ENCODE measurements at regions not wholly inside any gene's neighbourhood (a gene's known extent, or its start where the extent isn't known, plus 50 kb on each side); places are given as distances from the start of the nearest gene placed in this dataset.
"Not testable (repeated sequence)": the region's sequence is repeated elsewhere in the genome, so short reads cannot be mapped to it uniquely, and the experiment has no call there.

DNA sequence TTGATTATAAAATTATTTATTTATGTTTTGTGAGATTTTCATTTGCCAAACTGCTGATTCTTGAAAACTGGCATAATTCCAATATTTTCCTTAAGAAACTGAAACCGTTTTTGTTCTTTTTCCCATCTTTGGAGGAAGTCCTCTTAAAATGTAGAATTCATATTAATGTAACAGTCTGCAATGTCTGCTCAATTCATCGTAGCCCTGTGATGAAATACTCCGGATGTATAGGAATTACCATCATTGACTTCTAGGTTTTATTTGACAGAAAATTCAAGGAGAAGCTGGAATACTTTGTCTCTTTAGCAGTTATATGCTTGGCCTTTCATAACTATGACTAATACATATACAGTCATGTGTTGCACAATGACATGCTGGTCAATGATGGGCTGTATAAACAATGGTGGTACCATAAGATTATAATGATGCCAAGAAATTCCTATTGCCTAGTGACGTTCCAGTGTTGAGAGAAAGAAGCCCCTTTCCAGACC, 185.0 kb upstream of the GPRIN3 start:
- Histone ChIP-seq H3K27me3 (no peaks in the 10 kb centered on the region), H3K36me3 (no peaks in the 10 kb centered on the region), H3K4me1 (peaks cover 0 to 4% (median 0%) of the 10 kb centered on the region in 4 donors), H3K27ac (no peak overlapping the region), H3K4me3 (no peak overlapping the region), H3K9me3 (no peaks in the 10 kb centered on the region)
- in situ Hi-C loops (cut with MboI; ENCODE audit: low pct_ligation_motif_present in 1 of 4, low pct_unique_long_range_greater_than_20kb in 1 of 4, low sequenced_read_pairs in 3 of 4) (no loop called here), intact Hi-C loops (cut with DNase I; ENCODE audit: low total_unique reads) (no loop called here)
- no peak for TF ChIP-seq POLR2A (IDR thresholded peaks at IDR 0.05)
- TF ChIP-seq, protein P1, sequence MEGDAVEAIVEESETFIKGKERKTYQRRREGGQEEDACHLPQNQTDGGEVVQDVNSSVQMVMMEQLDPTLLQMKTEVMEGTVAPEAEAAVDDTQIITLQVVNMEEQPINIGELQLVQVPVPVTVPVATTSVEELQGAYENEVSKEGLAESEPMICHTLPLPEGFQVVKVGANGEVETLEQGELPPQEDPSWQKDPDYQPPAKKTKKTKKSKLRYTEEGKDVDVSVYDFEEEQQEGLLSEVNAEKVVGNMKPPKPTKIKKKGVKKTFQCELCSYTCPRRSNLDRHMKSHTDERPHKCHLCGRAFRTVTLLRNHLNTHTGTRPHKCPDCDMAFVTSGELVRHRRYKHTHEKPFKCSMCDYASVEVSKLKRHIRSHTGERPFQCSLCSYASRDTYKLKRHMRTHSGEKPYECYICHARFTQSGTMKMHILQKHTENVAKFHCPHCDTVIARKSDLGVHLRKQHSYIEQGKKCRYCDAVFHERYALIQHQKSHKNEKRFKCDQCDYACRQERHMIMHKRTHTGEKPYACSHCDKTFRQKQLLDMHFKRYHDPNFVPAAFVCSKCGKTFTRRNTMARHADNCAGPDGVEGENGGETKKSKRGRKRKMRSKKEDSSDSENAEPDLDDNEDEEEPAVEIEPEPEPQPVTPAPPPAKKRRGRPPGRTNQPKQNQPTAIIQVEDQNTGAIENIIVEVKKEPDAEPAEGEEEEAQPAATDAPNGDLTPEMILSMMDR (IDR thresholded peaks at IDR 0.05) = no peak
- no peak for TF ChIP-seq EP300 (IDR thresholded peaks at IDR 0.05; ENCODE audit: low read depth)
- TF ChIP-seq POLR2AphosphoS5 (IDR thresholded peaks at IDR 0.05) = no peak
- DNase-seq = no peak
- WGBS, 2 donors (ENCODE audit: low coverage in 1 of 2) = 57 to 71% methylated on average over 4 of the region's 4 CpGs

DNA sequence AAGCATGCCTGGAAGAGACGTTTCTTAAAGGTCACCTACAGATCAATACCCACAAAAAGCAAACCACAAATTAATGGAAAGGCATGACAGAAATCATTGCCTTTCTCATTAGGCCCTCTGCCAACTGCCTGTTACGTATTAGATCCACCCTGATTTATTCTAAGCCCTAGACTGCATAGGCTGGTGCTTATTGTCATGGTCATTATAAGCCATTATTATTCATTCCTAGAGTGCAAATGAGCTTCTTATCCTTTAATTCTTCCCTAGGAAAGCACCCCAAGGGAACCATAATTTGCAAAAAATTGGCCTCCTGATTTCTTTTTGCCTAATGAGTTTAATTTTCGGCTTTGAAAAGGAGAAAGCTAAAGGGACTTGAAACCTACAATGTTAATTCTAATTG, 184.2 kb upstream of the GPRIN3 start:
- Histone ChIP-seq H3K9me3 (no peaks in the 10 kb centered on the region), H3K4me3 (no peak overlapping the region), H3K27me3 (no peaks in the 10 kb centered on the region), H3K27ac (no peak overlapping the region), H3K36me3 (no peaks in the 10 kb centered on the region), H3K4me1 (peaks cover 0 to 4% (median 0%) of the 10 kb centered on the region in 4 donors)
- WGBS, 2 donors (ENCODE audit: low coverage in 1 of 2) = 64 to 67% methylated on average over 3 of the region's 3 CpGs
- DNase-seq = no peak
- TF ChIP-seq EP300 (IDR thresholded peaks at IDR 0.05; ENCODE audit: low read depth) (no peak), POLR2A (IDR thresholded peaks at IDR 0.05) (no peak), POLR2AphosphoS5 (IDR thresholded peaks at IDR 0.05) (no peak)
- TF ChIP-seq, protein P1 (IDR thresholded peaks at IDR 0.05) = no peak
- in situ Hi-C loops (cut with MboI; ENCODE audit: low pct_ligation_motif_present in 1 of 4, low pct_unique_long_range_greater_than_20kb in 1 of 4, low sequenced_read_pairs in 3 of 4) (no loop called here), intact Hi-C loops (cut with DNase I; ENCODE audit: low total_unique reads) (no loop called here)

DNA sequence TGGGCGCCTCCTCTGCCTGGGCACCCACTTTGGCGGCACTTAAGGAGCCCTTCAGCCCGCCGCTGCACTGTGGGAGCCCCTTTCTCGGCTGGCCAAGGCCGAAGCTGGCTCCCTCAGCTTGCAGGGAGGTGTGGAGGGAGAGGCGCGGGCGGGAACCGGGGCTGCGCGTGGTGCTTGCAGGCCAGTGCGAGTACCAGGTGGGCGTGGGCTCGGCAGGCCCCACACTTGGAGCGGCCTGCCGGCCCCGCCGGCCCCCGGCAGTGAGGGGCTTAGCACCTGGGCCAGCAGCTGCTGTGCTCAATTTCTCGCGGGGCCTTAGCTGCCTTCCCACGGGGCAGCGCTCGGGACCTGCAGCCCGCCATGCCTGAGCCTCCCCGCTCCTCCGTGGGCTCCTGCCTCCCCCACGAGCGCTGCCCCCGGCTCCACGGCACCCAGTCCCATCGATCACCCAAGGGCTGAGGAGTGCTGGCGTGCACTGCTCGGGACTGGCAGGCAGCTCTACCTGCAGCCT, 182.4 kb upstream of the GPRIN3 start:
- H3K36me3 ChIP-seq; H3K27ac ChIP-seq; DNase-seq; intact Hi-C loops (cut with DNase I; ENCODE audit: low total_unique reads); H3K9me3 ChIP-seq; H3K4me3 ChIP-seq; H3K4me1 ChIP-seq; H3K27me3 ChIP-seq; in situ Hi-C loops (cut with MboI; ENCODE audit: low pct_ligation_motif_present in 1 of 4, low pct_unique_long_range_greater_than_20kb in 1 of 4, low sequenced_read_pairs in 3 of 4): not testable (repeated sequence)
- WGBS, 2 donors (ENCODE audit: low coverage in 1 of 2) = 97% methylated on average over 34 of the region's 35 CpGs; no CpG with 5 or more reads in 1 of the 2 donors

DNA sequence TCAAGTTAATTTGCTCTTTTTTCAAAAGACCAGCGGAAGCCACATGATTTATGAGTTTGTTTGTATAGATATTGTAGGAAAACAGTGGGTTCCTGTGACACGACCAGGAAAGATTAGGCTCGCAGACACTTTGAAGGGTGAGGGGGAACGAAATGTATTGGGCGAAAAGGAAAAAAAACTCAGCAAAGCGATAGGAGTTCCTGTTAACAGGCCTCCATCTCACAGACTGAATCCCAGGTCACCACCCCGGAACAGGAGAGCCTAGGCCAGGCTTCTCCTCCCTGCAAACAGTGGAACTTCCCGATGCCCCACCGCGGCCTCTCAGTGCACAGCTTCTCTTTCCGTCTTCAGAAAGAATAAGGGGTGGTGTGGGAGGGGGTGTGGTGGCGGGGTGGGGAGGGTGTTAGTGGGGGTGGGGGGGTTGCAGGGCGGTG, 181.8 kb upstream of the GPRIN3 start:
- in situ Hi-C loops (cut with MboI; ENCODE audit: low pct_ligation_motif_present in 1 of 4, low pct_unique_long_range_greater_than_20kb in 1 of 4, low sequenced_read_pairs in 3 of 4) (no loop called here), intact Hi-C loops (cut with DNase I; ENCODE audit: low total_unique reads) (no loop called here)
- no peak for DNase-seq
- Histone ChIP-seq H3K27ac (no peak overlapping the region), H3K9me3 (no peaks in the 10 kb centered on the region), H3K4me1 (peaks cover 0 to 4% (median 0%) of the 10 kb centered on the region in 4 donors), H3K27me3 (no peaks in the 10 kb centered on the region), H3K4me3 (no peak overlapping the region), H3K36me3 (no peaks in the 10 kb centered on the region)
- WGBS, 2 donors (ENCODE audit: low coverage in 1 of 2) = 69 to 76% methylated on average over 6 to 9 of the region's 13 CpGs
- no peak for TF ChIP-seq POLR2A (IDR thresholded peaks at IDR 0.05)
- no peak for TF ChIP-seq EP300 (IDR thresholded peaks at IDR 0.05; ENCODE audit: low read depth)
- TF ChIP-seq POLR2AphosphoS5 (IDR thresholded peaks at IDR 0.05) = no peak
- TF ChIP-seq, protein P1 (IDR thresholded peaks at IDR 0.05) = no peak

DNA sequence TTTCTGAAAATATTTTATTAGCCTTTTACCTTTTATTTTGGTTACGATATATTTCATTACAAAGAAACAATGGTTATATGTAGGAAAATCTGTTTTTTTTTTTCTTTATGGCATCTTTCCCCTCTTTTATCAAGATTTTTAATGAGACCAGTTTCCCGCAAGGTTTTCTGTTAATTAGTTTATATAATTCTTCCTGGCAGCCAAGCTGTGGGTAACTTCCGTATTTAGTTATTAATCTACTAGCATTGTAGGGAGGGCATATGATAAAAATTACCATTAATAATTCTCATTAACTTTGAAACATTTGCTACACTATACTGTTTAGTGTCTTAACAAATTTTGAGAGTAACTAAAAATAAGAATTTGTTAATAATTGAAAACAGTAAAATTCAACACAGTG, 181.1 kb upstream of the GPRIN3 start:
- 80 to 89% methylated on average over 3 of the region's 3 CpGs for WGBS, 2 donors (ENCODE audit: low coverage in 1 of 2)
- no peak overlapping the region for H3K27ac ChIP-seq
- no peaks in the 10 kb centered on the region for H3K36me3 ChIP-seq
- DNase-seq = no peak
- H3K9me3 ChIP-seq = no peaks in the 10 kb centered on the region
- intact Hi-C loops (cut with DNase I; ENCODE audit: low total_unique reads) (no loop called here), in situ Hi-C loops (cut with MboI; ENCODE audit: low pct_ligation_motif_present in 1 of 4, low pct_unique_long_range_greater_than_20kb in 1 of 4, low sequenced_read_pairs in 3 of 4) (no loop called here)
- TF ChIP-seq POLR2AphosphoS5 (IDR thresholded peaks at IDR 0.05) (no peak), POLR2A (IDR thresholded peaks at IDR 0.05) (no peak), EP300 (IDR thresholded peaks at IDR 0.05; ENCODE audit: low read depth) (no peak)
- TF ChIP-seq, protein P1 (IDR thresholded peaks at IDR 0.05) = no peak
- H3K4me1 ChIP-seq = peaks cover 0 to 4% (median 0%) of the 10 kb centered on the region in 4 donors
- H3K4me3 ChIP-seq = no peak overlapping the region
- H3K27me3 ChIP-seq = no peaks in the 10 kb centered on the region

Data from transverse colon (tissue), 4 donors.